Stimulated activated CD4-positive, alpha-beta T cell treated with anti-CD3 and anti-CD28 coated beads, Interleukin-2, amount 100 ng/mL, for 48 hours (primary cell): ENCODE measurements at regions not wholly inside any gene's neighbourhood (a gene's known extent, or its start where the extent isn't known, plus 50 kb on each side); places are given as distances from the start of the nearest gene placed in this dataset.

Source experiments
- DNase-seq, 2 donors: peaks; one replicate each; pipeline ENCODE4 v3.0.0-alpha.2; 2020

DNA sequence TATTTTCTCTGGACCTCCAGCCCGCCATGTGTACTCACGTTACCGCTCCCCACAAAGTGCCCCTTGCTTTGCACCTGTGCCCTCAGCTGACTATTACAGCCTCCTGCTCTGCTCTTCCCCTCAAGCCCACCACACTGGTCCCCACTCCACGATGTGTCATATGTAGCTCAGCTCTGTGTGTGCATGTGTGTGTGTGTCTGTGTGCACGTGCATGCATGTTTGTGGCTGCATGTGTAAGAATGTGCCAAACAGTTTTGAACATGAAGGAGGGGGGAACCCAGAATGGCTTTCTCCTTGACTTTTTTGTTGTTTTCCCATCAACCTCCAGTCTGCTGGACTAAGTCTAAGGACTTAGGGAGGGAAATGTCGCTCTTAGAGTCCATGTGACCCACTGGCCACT lies 54.8 kb upstream of the BTRC start:
- DNase-seq, result no peak

DNA sequence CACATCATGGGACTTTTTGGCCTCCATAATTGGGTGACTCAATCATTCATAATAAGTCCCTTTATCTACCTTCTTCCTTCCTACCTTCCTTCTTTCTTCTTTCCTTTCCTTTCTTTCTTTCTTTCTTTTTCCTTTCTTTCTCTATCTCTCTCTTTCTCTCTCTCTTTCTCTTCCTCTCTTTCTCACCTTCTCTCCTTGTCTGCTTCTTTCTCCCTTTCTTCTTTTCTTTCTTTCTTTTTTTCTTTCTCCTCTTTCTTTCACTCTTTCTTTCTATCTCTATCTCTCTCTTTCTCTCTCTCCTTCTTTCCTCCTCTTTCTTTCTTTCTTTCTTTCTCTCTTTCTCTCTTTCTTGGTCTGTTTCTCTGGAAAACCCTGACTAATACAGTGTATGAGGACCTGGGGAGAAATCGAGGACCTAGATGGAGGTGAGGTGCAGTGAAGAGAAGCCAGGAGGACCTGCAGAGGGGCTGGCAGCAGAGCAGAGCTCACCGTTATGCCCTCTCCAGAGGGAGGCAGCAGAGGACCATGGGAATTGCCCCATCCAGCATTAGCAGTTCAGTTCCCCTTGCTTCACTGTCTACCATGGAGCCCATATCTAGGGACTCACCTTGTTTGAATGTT lies 52.7 kb upstream of the BTRC start:
- DNase-seq, result peak; percentile 40

DNA sequence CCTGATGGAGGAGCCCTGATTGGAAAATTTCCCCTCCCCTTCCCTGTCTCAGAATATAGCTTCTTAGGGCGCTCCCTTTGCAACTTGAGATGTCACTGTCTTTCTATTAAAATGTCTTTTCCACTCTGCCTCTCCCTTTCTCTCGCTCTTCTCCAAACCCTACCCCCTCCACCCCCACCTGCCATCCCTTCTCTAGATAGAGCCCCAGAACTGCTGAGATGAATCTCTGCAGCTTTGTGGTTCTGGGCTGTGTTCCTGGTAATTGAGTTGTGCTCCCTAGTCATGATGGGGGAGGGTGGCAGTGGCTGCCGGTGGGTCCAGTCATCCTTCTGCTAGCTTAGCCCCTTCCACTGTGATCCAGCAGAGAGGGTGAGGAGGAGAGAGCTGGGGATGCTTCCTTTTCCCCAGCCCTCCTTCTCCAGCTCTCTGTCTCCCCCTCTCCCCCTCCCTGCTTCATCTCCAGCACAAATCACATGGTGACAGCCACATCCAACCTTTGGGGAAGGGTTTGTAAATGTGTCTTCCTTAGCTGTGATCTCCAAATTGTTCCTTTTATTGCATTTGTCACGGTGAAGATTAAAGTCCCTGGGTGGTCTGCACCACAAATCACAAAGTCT lies 50.8 kb upstream of the BTRC start:
- DNase-seq, result no peak
